ENCODE measurements at regions not wholly inside any gene's neighbourhood (a gene's known extent, or its start where the extent isn't known, plus 50 kb on each side); places are given as distances from the start of the nearest gene placed in this dataset.

GRCh38 chr4:57494821-57495220, 384.6 kb upstream of the IGFBP7 start:
- TF ChIP-seq ARNTL (CRISPR knock-in tag; IDR thresholded peaks at IDR 0.05; ENCODE audit: borderline replicate concordance, low read depth) (no peak), CREB5 (CRISPR knock-in tag; IDR thresholded peaks at IDR 0.05; ENCODE audit: low read depth) (no peak), ISL1 (CRISPR knock-in tag; IDR thresholded peaks at IDR 0.05) (no peak), ZNF8 (CRISPR knock-in tag; IDR thresholded peaks at IDR 0.05) (no peak), TOX (CRISPR knock-in tag; IDR thresholded peaks at IDR 0.05; ENCODE audit: borderline replicate concordance) (no peak), ZNF70 (CRISPR knock-in tag; IDR thresholded peaks at IDR 0.05) (no peak), SNAI2 (CRISPR knock-in tag; IDR thresholded peaks at IDR 0.05) (no peak), ZFP3 (CRISPR knock-in tag; IDR thresholded peaks at IDR 0.05) (no peak), ZFP30 (CRISPR knock-in tag; IDR thresholded peaks at IDR 0.05) (no peak), GLIS3 (CRISPR knock-in tag; IDR thresholded peaks at IDR 0.05) (no peak), ZC3H10 (CRISPR knock-in tag; IDR thresholded peaks at IDR 0.05) (no peak), POU6F1 (CRISPR knock-in tag; IDR thresholded peaks at IDR 0.05; ENCODE audit: borderline replicate concordance, low read depth) (no peak), TCF4 (CRISPR knock-in tag; IDR thresholded peaks at IDR 0.05; ENCODE audit: borderline replicate concordance) (no peak), ZNF565 (CRISPR knock-in tag; conservative IDR thresholded peaks at IDR 0.05; ENCODE audit: low read depth) (no peak), BACH2 (CRISPR knock-in tag; IDR thresholded peaks at IDR 0.05; ENCODE audit: borderline replicate concordance) (no peak), RARB (CRISPR knock-in tag; IDR thresholded peaks at IDR 0.05) (no peak), OSR1 (CRISPR knock-in tag; IDR thresholded peaks at IDR 0.05) (no peak)
- no peak for ATAC-seq

GRCh38 chr4:57492251-57492878, 382.2 kb upstream of the IGFBP7 start:
- no peak for ATAC-seq
- TF ChIP-seq BACH2 (CRISPR knock-in tag; IDR thresholded peaks at IDR 0.05; ENCODE audit: borderline replicate concordance) (no peak), CSDC2 (CRISPR knock-in tag; IDR thresholded peaks at IDR 0.05) (no peak), CREB5 (CRISPR knock-in tag; IDR thresholded peaks at IDR 0.05; ENCODE audit: low read depth) (no peak), TOX (CRISPR knock-in tag; IDR thresholded peaks at IDR 0.05; ENCODE audit: borderline replicate concordance) (no peak), ZNF565 (CRISPR knock-in tag; conservative IDR thresholded peaks at IDR 0.05; ENCODE audit: low read depth) (no peak), TSHZ2 (CRISPR knock-in tag; IDR thresholded peaks at IDR 0.05) (no peak), ZC3H10 (CRISPR knock-in tag; IDR thresholded peaks at IDR 0.05) (no peak), SNAI2 (CRISPR knock-in tag; IDR thresholded peaks at IDR 0.05) (no peak), ARNTL (CRISPR knock-in tag; IDR thresholded peaks at IDR 0.05; ENCODE audit: borderline replicate concordance, low read depth) (no peak), ZFP3 (CRISPR knock-in tag; IDR thresholded peaks at IDR 0.05) (no peak), PPARA (CRISPR knock-in tag; IDR thresholded peaks at IDR 0.05; ENCODE audit: borderline replicate concordance) (no peak), RARB (CRISPR knock-in tag; IDR thresholded peaks at IDR 0.05) (no peak), ESRRG (CRISPR knock-in tag; IDR thresholded peaks at IDR 0.05) (no peak), ZNF8 (CRISPR knock-in tag; IDR thresholded peaks at IDR 0.05) (no peak), POU6F1 (CRISPR knock-in tag; IDR thresholded peaks at IDR 0.05; ENCODE audit: borderline replicate concordance, low read depth) (no peak), OSR1 (CRISPR knock-in tag; IDR thresholded peaks at IDR 0.05) (no peak), GLIS3 (CRISPR knock-in tag; IDR thresholded peaks at IDR 0.05) (no peak), ISL1 (CRISPR knock-in tag; IDR thresholded peaks at IDR 0.05) (no peak; the same call in 1 of the 2 replicates)

All from SK-N-SH treated with all-trans-retinoic acid at 6 μM for 48 hours (cell line).